ENCODE measurements at regions not wholly inside any gene's neighbourhood (a gene's known extent, or its start where the extent isn't known, plus 50 kb on each side); places are given as distances from the start of the nearest gene placed in this dataset.

DNA sequence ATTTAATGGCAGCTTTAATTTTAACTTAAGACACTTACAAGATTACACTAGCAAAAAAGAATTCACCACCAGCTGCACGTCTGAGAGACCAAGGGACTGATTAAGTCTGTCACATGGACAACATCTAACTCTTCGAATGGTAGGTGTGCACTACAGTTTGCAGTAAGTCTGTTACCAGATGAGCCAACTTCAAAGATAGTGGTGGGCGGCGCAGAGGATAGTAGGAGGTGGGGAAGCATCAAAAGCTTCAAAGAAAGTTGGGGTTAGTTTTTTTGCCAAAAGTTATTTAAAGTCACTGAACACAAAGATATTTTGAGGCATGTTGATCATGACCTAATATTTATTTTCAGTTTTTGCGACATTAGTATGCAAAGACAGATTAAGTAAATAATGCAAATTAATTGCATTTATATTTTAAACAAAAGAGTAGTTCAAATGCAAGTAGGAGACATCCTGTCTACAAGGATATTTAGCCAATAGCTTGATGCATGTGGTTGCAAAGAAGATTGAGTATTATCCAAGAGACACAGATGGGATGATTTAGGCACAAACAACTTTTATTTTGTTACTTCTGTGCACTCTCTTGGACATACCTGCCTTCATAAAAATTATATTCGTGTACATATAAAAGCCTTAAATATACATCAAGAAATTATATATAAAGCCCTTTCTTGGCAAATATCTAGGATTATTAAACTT is 327.7 kb downstream of the BMP4 start:
- no peaks in the 10 kb centered on the region for H3K36me3 ChIP-seq (replicated peaks in 1 of 2; ENCODE audit: control insufficient read depth in 1 of 2, insufficient read depth in 2 of 2, low read length in 2 of 2)
- Mint-ChIP-seq H3K4me3 (no peak overlapping the region), H3K9me3 (peaks cover 0 to 11% (median 3%) of the 10 kb centered on the region in 7 donors), H3K27ac (no peak overlapping the region), H3K4me1 (no peaks in the 10 kb centered on the region), H3K27me3 (ENCODE audit: low read depth in 3 of 3) (peaks cover 0 to 2% (median 0%) of the 10 kb centered on the region in 3 donors), H3K36me3 (no peaks in the 10 kb centered on the region)
- H3K27ac ChIP-seq (ENCODE audit: low read depth in 1 of 2, low read length in 2 of 2) = no peak overlapping the region
- DNase-seq = no peak
- no peaks in the 10 kb centered on the region for H3K79me2 ChIP-seq (ENCODE audit: insufficient read depth, low read length)
- no peak overlapping the region for H3K4me2 ChIP-seq (replicated peaks; ENCODE audit: extremely low read depth, low read length, poor library complexity, severe bottlenecking)
- H3K9me3 ChIP-seq (replicated peaks in 1 of 2; ENCODE audit: control insufficient read depth in 1 of 2, insufficient read depth in 1 of 2, low read length in 2 of 2) = no peaks in the 10 kb centered on the region
- no peak overlapping the region for H2AFZ ChIP-seq (ENCODE audit: insufficient read depth, low read depth, low read length, poor library complexity, severe bottlenecking)
- H3K27me3 ChIP-seq (ENCODE audit: control insufficient read depth in 2 of 2, insufficient read depth in 2 of 2, low read length in 2 of 2) = no peaks in the 10 kb centered on the region
- H3K9ac ChIP-seq (ENCODE audit: insufficient read depth, low read length, poor library complexity, severe bottlenecking) = no peak overlapping the region
- H3K4me3 ChIP-seq (replicated peaks in 1 of 3; ENCODE audit: low read depth in 2 of 3, low read length in 3 of 3) = no peak overlapping the region
- 100% methylated on average over 1 of the region's 6 CpGs for WGBS (ENCODE audit: insufficient coverage)
- intact Hi-C loops (cut with micrococcal nuclease) = no loop called here
- H3K4me1 ChIP-seq (ENCODE audit: control insufficient read depth in 1 of 2, insufficient read depth in 2 of 2, low read length in 2 of 2) = no peaks in the 10 kb centered on the region
- TF ChIP-seq, protein P1, sequence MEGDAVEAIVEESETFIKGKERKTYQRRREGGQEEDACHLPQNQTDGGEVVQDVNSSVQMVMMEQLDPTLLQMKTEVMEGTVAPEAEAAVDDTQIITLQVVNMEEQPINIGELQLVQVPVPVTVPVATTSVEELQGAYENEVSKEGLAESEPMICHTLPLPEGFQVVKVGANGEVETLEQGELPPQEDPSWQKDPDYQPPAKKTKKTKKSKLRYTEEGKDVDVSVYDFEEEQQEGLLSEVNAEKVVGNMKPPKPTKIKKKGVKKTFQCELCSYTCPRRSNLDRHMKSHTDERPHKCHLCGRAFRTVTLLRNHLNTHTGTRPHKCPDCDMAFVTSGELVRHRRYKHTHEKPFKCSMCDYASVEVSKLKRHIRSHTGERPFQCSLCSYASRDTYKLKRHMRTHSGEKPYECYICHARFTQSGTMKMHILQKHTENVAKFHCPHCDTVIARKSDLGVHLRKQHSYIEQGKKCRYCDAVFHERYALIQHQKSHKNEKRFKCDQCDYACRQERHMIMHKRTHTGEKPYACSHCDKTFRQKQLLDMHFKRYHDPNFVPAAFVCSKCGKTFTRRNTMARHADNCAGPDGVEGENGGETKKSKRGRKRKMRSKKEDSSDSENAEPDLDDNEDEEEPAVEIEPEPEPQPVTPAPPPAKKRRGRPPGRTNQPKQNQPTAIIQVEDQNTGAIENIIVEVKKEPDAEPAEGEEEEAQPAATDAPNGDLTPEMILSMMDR (IDR thresholded peaks at IDR 0.05) = no peak
- H4K20me1 ChIP-seq (ENCODE audit: insufficient read depth, low read length) = no peaks in the 10 kb centered on the region

DNA sequence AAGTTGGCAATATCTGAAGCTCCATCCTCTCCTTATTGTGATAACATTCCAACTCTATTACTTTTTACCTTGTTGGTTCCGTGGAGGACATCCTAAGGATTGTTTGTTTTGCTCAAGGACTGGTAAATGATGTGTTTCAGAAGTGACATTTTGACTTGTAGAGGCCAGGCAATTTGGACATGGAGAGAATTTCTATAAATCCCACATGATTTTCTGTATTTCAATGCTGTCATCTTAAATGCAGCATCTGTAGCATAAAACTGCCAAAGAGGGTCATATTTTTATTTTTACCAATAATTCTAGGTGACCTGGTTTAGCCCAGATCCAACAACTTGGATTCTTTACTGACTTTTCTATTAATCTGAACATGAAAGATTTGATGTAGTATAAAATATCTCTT is 328.4 kb downstream of the BMP4 start:
- Mint-ChIP-seq H3K27ac (no peak overlapping the region), H3K9me3 (peaks cover 0 to 10% (median 3%) of the 10 kb centered on the region in 7 donors), H3K4me1 (no peaks in the 10 kb centered on the region), H3K27me3 (ENCODE audit: low read depth in 3 of 3) (peaks cover 0 to 2% (median 0%) of the 10 kb centered on the region in 3 donors), H3K36me3 (no peaks in the 10 kb centered on the region), H3K4me3 (no peak overlapping the region)
- intact Hi-C loops (cut with micrococcal nuclease) = no loop called here
- TF ChIP-seq, protein P1 (IDR thresholded peaks at IDR 0.05) = no peak
- Histone ChIP-seq H3K79me2 (ENCODE audit: insufficient read depth, low read length) (no peaks in the 10 kb centered on the region), H3K9ac (ENCODE audit: insufficient read depth, low read length, poor library complexity, severe bottlenecking) (no peak overlapping the region), H3K4me3 (replicated peaks in 1 of 3; ENCODE audit: low read depth in 2 of 3, low read length in 3 of 3) (no peak overlapping the region), H3K27ac (ENCODE audit: low read depth in 1 of 2, low read length in 2 of 2) (no peak overlapping the region), H4K20me1 (ENCODE audit: insufficient read depth, low read length) (no peaks in the 10 kb centered on the region), H3K27me3 (ENCODE audit: control insufficient read depth in 2 of 2, insufficient read depth in 2 of 2, low read length in 2 of 2) (no peaks in the 10 kb centered on the region), H3K36me3 (replicated peaks in 1 of 2; ENCODE audit: control insufficient read depth in 1 of 2, insufficient read depth in 2 of 2, low read length in 2 of 2) (no peaks in the 10 kb centered on the region), H3K4me1 (ENCODE audit: control insufficient read depth in 1 of 2, insufficient read depth in 2 of 2, low read length in 2 of 2) (no peaks in the 10 kb centered on the region), H3K9me3 (replicated peaks in 1 of 2; ENCODE audit: control insufficient read depth in 1 of 2, insufficient read depth in 1 of 2, low read length in 2 of 2) (no peaks in the 10 kb centered on the region), H3K4me2 (replicated peaks; ENCODE audit: extremely low read depth, low read length, poor library complexity, severe bottlenecking) (no peak overlapping the region), H2AFZ (ENCODE audit: insufficient read depth, low read depth, low read length, poor library complexity, severe bottlenecking) (no peak overlapping the region)
- no peak for DNase-seq
- no CpG with 5 or more reads among the region's 1 CpG for WGBS (ENCODE audit: insufficient coverage)

Data from CD14-positive monocyte (primary cell).